ENCODE measurements at regions not wholly inside any gene's neighbourhood (a gene's known extent, or its start where the extent isn't known, plus 50 kb on each side); places are given as distances from the start of the nearest gene placed in this dataset.
"Not testable (repeated sequence)": the region's sequence is repeated elsewhere in the genome, so short reads cannot be mapped to it uniquely, and the experiment has no call there.

DNA sequence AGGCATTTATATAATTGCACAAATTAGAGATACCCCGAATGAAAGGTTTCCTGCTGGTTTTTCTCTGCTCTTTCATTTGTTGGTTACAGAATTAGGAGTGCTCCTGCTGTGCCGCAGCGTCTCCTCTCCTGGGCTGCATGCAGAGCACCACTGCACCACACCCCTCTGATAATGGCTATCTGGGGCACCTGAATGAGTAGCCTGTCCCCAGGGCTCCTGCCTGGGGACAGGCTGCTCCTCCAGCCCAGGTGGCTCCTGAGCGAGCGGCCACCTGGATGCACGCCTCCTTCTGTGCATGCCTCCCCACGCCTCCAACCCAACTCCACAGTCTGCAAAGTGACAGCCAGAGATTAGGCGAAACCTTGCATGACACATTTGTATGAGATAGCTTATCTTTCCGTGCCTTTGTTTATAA is 242.6 kb upstream of the FZD8 start:
- no peak for DNase-seq

DNA sequence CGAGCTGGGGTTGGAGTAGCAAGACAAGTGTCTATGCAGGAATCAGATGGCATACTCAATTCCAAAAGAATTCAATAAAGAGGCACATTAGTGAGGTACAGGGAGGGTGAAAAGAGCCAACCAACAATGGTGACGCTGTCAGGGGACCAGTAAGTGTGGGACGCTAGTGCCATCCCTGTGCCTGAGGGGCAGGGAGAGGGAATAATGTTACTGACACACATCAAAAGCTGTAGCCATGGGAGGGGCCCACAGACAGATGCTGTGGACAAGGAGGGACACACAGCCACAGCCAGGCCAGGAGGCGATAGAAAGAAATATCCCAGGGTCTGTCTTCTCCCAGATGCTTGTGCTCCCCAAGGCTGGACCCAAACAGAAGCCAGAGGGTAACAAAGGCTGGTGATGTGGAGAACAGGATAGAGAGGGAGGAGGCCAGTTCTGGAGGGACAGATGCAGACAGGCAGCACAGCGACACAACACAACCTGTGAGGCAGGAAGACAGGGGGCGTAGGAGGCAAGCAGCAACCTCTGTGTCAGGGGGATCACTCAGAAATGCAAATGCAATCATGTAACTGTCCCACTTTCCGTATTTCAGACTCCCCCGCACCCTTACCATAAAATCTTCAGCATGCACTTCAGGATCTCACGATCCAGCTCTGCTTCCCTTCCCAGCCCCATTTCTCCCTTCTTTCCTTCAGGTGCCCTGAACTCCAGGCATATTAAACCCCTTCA is 240.5 kb upstream of the FZD8 start:
- DNase-seq: no peak

GRCh38 chr10:35881320-35881719 is 239.2 kb upstream of the FZD8 start:
- no peak for DNase-seq

DNA sequence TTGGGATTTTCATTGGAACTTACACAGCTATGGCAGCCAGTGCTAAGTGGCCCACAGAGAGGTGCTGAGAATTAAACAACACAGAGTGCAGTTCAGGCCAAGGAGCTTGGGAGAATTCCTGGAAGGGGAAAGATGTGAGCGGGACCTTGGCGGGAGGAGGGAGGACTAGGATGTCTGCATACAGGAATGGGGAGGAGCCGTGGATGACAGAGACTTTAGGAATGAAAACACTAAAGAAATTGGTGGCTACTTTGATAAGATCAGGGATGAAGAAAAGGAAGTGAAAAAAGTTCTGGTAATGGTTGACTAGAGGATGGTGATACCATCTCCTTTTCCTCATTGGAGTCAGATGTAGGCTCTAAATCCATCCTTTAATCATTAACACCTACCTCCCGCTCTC is 234.2 kb upstream of the FZD8 start:
- peak; percentile 86 for DNase-seq

DNA sequence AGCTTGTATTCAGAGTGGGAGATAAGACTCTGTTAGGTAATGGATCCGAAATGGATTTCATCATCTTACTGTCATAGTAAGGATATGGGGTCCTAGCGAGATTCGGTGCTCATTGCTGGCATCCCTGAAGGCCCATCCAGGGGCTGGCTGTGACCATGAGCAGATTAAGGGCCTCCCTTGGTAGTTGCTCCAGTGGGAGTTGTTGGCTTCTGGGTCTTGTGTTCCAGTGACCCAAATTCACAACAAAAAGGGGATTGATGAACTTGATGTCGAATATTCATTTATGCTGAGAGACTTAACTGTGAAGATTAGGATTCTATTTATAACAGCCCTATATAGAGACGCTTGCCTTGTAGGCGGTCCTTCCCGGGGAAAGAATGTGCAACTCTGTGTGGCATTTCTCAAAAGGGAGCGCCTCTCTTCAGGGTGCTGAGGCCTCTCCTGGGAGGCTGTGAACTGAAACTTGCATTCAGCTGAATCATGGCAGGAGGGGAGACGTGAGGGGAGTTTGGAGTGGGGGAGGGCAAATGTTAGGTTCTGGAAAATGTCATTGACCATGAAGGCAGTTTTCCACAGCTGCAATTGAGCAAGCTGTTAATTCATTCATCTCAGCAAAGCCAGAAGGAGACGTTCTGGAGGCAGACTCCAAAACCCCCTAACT is 233.1 kb upstream of the FZD8 start:
- DNase-seq: peak; percentile 87

GRCh38 chr10:35874311-35875015 is 232.4 kb upstream of the FZD8 start:
- no peak for DNase-seq

DNA sequence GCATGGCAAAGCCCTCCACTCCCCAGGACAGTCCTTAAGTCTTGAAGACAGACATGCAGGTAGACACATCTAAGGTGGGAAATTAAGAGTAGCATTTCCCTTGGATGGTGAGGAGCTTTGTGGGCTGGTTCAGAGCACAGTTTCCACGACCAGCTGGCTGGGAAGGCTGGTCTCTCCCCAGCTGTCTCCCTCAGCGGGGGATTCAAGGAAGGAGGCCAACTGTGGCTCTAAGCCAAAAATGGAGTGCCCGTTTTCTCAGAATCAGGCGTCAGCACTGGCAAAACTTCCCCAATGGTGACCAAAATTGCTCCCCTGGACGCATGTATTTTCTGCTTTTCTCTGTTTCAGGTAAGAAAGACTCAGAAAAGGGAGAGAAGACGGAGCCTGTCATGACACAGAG is 230.6 kb upstream of the FZD8 start:
- DNase-seq: no peak

DNA sequence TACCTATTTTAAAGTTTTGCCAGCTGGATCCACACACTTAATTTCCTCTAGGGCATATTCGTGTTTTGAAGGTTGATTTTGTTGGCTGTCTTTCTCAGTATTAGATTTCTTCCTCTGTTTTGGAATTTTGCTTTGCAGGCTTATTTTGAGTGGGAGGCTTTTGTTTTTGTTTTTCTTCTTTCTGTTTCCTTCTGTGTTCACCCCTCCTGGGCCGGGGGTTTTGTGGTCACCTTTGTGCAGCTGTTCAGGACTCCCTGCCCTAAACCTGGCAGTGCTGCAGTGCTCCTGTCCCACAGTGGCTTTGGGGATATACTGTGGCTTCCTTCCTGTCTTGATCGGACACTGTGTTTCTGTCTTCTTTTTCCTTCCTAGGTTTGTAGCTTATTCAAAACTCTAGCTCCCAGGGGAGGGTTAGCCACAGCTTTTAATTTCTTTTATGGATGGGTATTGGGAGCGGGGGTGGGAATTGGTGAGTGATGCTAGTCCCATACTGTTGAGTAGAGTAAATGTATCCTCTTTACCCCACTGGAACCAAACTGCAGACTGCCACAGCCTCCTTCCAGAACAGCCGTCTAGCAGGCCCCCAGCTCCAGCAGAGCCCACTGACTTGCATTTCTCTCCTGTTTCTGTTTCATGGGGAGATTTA is 228.7 kb upstream of the FZD8 start:
- no peak for DNase-seq

GRCh38 chr10:35858676-35859283 is 216.7 kb upstream of the FZD8 start:
- not testable (repeated sequence) for DNase-seq

DNA sequence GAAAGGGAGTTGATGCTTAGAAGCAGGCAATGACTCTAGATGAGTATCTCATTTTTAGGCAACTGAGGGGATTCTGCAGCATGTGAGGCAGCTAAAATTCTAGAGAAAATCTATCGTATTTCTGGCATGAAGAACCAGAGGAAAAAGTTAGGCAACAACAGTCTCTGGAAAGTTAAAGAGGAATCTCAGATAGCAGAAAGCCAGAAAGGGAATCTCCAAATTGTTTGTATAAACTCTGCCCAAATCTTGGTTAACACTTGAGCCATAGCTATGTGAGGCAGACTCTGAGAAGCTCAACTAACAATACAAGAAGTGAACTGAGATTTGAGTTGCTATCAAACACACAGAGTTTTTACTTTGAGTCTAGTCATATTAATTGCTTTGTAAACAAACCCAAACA is 215.8 kb upstream of the FZD8 start:
- no peak for DNase-seq

- DNase-seq: no peak
These were observed 213.3 kb upstream of the FZD8 start for GRCh38 chr10:35855155-35855947.

DNA sequence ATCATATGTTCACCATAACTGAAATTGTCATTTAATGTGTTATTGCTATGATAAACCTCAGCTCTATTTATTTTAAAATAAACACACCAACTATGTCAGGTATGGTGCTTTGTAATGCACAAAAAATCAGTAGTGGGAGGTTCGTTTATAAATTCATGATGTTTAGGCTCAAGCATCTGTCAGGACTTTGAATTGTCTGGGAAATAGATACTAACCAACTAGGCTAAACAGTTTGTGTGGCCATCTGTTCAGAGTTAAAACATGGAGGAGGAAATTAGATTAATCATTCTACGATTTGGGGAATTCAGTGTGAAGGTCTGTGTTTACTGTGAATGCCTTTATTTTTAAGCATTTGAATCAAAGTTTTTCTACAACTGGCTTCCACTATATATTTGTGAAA is 212.6 kb upstream of the FZD8 start:
- DNase-seq: no peak

DNA sequence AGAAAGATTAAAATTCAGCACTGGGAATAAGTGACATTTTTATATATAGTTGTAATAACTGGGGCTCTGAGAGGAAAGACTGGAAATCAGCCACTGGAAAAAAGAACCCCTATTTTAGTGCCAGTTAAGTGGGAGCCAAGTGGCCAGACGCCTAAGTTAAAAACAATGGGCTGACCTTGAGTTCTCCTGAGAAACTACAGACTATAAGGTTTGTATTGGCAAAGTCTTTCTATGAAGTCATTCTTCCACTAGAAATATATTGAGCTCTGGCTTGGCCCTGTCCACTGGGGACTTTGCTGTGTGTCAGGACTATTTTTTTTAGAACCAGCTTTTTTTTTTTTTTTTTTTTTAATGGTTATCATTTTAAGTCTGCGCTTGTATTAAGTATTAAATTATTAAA is 210.6 kb upstream of the FZD8 start:
- no peak for DNase-seq

DNA sequence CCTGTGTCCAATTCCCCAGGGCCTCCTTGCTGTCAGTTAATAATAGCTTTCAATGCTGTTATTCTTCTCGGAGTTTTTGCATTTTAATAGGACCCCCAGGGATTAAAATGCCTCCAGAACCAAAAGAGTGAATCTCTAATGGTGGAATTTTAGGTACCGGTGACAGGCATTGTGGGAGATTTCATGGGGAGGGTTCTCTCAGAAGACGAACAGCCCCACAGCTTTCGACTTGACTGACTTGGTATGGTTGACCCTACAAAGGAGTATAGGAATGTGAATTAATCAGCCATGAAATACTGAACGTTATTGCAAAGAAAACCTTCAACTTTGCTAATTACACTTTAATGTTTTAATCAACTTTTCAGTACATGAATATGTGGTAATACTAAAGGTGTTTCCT is 206.3 kb upstream of the FZD8 start:
- no peak for DNase-seq

DNA sequence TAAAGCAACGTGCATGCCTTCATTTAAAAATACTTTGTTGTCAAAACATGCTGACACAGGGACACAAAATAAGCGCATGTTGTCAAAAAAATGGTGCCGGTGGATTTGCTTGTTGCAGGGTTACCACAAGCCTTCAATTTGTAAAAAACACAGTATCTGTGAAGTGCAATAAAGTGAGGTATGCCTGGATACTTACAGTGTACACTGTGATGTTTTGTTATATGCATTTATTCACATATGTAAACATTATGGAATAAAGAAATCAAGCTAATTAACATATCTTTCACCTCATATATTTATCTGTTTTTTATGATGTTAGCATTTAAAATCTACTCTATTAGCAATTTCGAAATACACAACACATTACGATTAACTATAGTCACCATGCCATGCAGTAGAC is 202.6 kb upstream of the FZD8 start:
- DNase-seq: no peak

DNA sequence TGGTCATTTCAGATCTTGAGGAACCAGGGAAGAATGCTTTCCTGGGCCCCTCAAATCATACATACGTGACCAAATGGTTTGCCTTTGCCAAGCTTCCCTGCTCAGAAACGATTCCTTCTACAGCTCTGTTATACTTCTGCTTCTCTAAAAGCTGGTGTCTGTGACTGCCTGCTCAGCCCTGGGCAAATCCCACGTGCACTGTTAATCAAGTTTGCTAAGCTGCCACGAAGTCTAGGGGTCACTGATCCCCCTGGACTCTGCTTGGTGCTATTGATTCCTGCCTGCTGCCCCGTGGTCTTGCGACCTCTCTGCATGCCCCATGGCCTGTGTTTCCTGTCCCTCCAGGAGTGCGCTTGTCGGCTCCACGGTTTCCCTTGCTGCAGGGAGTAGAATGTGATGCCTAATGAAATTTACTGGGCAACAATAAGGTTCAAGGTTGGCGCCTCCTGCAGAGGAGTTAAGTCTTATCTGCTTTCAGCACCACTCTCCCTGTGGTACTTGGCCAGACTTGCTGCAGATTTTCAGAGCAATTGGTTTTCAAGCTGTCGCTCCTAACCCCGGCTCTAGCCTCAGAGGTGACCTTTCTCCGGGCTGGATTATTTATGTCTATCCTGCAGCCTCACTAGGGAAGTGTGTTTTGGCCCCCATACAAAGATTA is 201.6 kb upstream of the FZD8 start:
- DNase-seq: no peak

GRCh38 chr10:35838054-35838453 is 196.0 kb upstream of the FZD8 start:
- DNase-seq: no peak

DNA sequence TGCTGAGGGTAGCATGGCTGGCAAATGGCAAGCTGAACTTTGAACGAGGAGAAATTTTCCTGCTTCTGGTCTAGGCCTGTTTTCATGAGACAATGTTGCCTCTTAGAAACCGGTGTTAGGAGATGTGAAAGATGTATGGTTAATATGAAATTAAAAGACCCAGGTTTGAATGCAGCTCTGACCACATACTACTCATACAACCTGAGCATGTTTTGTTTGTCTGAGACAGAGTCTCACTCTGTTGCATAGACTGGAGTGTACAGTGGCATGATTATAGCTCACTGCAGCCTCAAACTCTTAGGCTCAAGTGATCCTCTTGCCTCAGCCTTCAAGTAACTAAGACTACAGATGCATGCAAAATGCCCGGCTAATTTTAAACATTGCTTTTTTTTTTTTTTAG is 193.4 kb upstream of the FZD8 start:
- DNase-seq: no peak

DNA sequence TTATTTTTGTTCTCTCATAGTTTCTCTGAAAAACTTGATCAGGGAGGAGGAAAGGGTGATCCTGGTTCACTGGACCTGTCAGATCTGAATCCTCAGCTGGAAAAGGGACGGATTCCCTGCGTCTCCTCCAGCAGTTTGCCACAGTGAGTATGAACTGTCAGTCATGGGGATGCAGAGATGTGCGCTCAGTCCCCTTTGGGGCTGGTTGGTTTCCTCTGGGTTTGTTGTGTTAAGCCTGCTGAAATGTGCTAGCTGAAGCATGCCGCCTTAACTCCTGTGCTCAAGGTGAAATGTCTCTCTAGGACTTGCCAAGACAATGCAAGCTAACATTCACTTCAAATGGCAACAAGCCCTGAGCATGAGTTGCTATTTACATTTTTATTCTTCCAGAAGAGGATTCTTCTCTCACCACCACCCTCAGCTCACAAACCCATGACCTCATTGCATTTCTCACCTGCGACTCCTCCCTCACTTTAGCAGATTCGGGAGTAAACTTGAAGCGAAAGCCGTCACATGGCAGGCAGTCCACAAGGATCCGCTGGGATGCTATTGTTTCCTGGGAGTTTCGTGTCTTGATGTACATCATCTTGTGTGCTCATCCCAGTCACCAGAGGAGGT is 192.9 kb upstream of the FZD8 start:
- DNase-seq: no peak

- no peak for DNase-seq
These were observed 185.7 kb upstream of the FZD8 start for GRCh38 chr10:35827783-35828182.

DNA sequence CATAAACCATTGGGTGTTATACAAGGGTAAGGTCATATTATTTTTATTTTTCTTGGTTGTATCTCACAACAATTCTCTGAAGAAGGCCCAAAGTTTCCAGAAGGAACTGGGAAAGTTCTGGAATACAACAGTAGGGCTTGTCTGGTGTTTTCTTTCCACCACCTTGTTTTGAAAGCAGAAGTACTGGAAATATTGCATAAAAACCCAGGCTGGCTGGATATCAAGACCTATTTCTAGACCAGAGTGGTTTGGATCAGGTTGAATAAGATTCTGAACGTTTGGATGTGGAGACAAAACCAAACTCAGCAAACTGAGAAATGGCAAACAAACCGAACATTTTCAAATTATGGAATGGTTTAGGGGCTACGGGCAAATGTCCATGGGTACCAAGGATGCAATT is 182.6 kb upstream of the FZD8 start:
- no peak for DNase-seq

All from fibroblast of skin of back (primary cell).